ENCODE measurements at regions not wholly inside any gene's neighbourhood (a gene's known extent, or its start where the extent isn't known, plus 50 kb on each side); places are given as distances from the start of the nearest gene placed in this dataset.

DNA sequence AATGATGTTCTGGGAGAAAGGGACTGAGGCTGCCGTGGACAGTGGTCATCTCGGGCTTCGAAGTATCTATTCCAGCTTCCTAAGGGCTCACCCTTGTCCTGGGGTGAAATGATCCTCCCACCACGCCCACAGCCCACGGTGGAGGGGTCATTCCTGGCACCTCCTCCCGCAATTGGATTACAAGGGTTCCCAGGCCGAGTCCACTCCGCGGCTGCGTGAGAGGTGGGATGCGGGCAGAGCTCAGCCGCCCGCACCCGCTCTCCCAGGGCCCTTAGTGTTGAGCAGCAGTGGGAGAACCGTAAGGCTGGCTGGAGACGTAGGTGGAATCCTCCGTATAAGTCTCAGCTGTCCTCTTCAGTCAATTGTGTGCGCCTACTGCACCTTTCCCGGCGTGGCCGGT, 273.3 kb upstream of the ADAMTS16 start:
- no peak for TF ChIP-seq CTCF (IDR thresholded peaks at IDR 0.05)
- no peak overlapping the region for H3K27ac ChIP-seq
- no peak overlapping the region for H3K9ac ChIP-seq (ENCODE audit: low read depth in 2 of 2, low read length in 2 of 2)
- no peaks in the 10 kb centered on the region for H3K36me3 ChIP-seq
- no peaks in the 10 kb centered on the region for H3K27me3 ChIP-seq
- H3K4me1 ChIP-seq, result no peaks in the 10 kb centered on the region
- no peaks in the 10 kb centered on the region for H3K9me3 ChIP-seq
- no peak for DNase-seq
- intact Hi-C loops (cut with DNase I), result no loop called here
- no peak overlapping the region for H3K4me3 ChIP-seq

GRCh38 chr5:4868140-4868735, 271.9 kb upstream of the ADAMTS16 start:
- H3K36me3 ChIP-seq, result no peaks in the 10 kb centered on the region
- H3K27me3 ChIP-seq, result no peaks in the 10 kb centered on the region
- DNase-seq, result peak; percentile 54
- TF ChIP-seq CTCF (IDR thresholded peaks at IDR 0.05), result peak; percentile 48
- no peaks in the 10 kb centered on the region for H3K9me3 ChIP-seq
- intact Hi-C loops (cut with DNase I), result no loop called here
- H3K4me1 ChIP-seq, result no peaks in the 10 kb centered on the region
- no peak overlapping the region for H3K27ac ChIP-seq
- no peak overlapping the region for H3K4me3 ChIP-seq
- no peak overlapping the region for H3K9ac ChIP-seq (ENCODE audit: low read depth in 2 of 2, low read length in 2 of 2)

DNA sequence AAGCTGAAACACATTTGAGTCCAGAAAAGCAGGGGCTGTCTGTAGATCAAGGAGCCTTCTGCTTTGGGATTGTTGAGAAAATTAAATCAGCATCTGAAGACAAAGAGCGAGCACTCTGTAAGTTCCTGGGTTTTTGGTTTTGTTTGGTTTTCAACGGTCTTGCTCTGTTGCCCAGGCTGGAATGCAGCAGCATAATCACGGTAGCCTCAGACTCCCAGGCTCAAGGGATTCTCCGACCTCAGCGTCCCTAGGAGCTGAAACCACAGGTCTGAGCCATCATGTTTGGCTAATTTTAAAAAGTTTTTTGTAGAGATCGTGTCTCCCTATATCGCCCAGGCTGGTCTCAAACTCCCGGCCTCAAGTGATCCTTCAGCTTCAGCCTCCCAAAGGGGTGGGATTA, 266.5 kb upstream of the ADAMTS16 start:
- Histone ChIP-seq H3K4me3 (no peak overlapping the region), H3K9me3 (no peaks in the 10 kb centered on the region)
- intact Hi-C loops (cut with DNase I), result no loop called here

GRCh38 chr5:4874097-4874496, 266.0 kb upstream of the ADAMTS16 start:
- no peak for DNase-seq
- Histone ChIP-seq H3K9ac (ENCODE audit: low read depth in 2 of 2, low read length in 2 of 2) (no peak overlapping the region), H3K36me3 (no peaks in the 10 kb centered on the region), H3K27ac (no peak overlapping the region), H3K4me1 (no peaks in the 10 kb centered on the region), H3K9me3 (no peaks in the 10 kb centered on the region), H3K27me3 (no peaks in the 10 kb centered on the region), H3K4me3 (no peak overlapping the region)
- intact Hi-C loops (cut with DNase I), result no loop called here
- TF ChIP-seq CTCF (IDR thresholded peaks at IDR 0.05), result no peak

More for the DNA sequence above, 266.5 kb upstream of the ADAMTS16 start:
- no peak for TF ChIP-seq CTCF (IDR thresholded peaks at IDR 0.05)
- no peaks in the 10 kb centered on the region for H3K27me3 ChIP-seq
- no peak overlapping the region for H3K9ac ChIP-seq (ENCODE audit: low read depth in 2 of 2, low read length in 2 of 2)
- no peaks in the 10 kb centered on the region for H3K36me3 ChIP-seq
- DNase-seq, result no peak
- H3K4me1 ChIP-seq, result no peaks in the 10 kb centered on the region
- H3K27ac ChIP-seq, result no peak overlapping the region

- Histone ChIP-seq H3K4me1 (no peaks in the 10 kb centered on the region), H3K27me3 (no peaks in the 10 kb centered on the region), H3K9me3 (no peaks in the 10 kb centered on the region), H3K9ac (ENCODE audit: low read depth in 2 of 2, low read length in 2 of 2) (no peak overlapping the region), H3K27ac (no peak overlapping the region), H3K36me3 (no peaks in the 10 kb centered on the region), H3K4me3 (no peak overlapping the region)
- DNase-seq, result no peak
- no peak for TF ChIP-seq CTCF (IDR thresholded peaks at IDR 0.05)
- intact Hi-C loops (cut with DNase I), result no loop called here
These were observed 264.2 kb upstream of the ADAMTS16 start for GRCh38 chr5:4875942-4876341.

All from colonic mucosa (tissue), 4 donors.